GM18511 (cell line): ENCODE measurements at regions not wholly inside any gene's neighbourhood (a gene's known extent, or its start where the extent isn't known, plus 50 kb on each side); places are given as distances from the start of the nearest gene placed in this dataset.
"Not testable (repeated sequence)": the region's sequence is repeated elsewhere in the genome, so short reads cannot be mapped to it uniquely, and the experiment has no call there.

ENCODE experiments used
- ATAC-seq: cut with Tn5 transposase; IDR thresholded peaks from one replicate; pipeline ENCODE4 v1.9.1; 2021; ENCODE audit warnings: mild to moderate bottlenecking, moderate library complexity; ENCODE audit not compliant: unreplicated experiment

DNA sequence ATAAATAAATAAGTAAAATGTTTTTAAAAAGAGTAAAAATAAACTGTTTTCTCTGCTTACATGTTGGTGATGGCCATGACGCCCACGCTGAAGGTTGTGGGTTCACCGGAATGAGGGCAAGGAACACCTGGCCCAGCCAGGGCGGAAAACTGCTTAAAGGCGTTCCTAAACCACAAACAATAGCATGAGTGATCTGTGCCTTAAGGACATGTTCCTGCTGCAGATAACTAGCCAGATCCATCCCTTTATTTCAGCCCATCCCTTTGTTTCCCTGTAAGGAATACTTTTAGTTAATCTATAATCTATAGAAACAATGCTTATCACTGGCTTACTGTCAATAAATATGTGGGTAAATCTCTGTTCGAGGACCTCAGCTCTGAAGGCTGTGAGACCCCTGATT is 63.3 kb upstream of the CEP78 start:
- not testable (repeated sequence) for ATAC-seq

DNA sequence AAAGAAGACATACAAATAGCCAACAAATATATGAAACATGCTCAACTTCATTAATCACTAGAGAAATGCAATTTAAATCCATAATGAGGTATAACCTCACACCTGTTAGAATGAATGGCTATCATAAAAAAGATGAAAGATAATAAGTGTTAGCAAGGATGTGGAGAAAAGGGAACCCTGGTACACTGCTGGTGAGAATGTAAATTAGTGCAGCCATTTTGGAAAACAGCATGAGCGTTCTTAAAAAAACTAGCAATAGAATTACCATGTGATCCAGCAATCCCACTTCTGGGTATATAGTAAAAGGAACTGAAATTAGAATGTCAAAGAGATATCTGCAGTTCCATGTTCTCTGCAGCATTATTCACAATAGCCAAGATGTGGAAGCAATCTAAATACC is 64.2 kb upstream of the CEP78 start:
- no peak for ATAC-seq

DNA sequence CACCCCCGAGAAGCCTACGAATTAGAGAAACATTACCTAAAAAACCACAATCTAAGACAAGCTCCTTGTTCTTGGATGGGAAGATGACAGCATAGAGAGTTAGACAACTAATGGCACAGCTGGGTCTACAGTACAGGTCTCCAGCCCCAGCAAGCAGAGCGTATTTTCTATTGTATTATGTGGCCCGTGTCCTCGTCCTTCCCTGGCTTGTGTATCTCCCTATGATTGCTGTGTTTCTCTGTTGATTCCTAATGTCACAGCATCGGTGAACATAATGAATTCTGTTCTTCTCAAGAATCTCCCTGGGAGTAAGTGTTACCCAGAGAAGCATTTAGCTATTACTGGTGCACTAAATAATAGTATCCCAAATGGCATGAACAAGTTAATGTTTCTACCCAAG is 66.8 kb upstream of the CEP78 start:
- ATAC-seq, result no peak

DNA sequence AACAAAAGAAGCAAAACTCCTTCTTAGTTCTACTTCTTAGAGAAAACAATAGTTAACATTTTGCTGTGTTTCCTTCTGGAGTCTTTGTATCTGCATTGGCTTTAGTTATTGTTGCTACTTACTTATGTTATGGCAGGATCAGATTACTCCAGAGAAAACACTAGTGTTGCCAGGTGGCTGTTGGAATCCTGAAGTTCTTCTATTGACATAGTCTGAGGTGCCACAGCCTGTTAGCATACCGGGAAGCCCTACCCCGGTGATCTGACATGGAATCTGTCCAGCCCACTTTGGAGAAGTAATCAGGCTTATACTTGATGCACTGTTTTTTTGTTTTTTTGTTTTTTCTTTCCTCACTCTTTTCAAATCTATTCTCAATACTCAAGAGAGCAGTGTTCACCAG is 68.5 kb upstream of the CEP78 start:
- no peak for ATAC-seq

DNA sequence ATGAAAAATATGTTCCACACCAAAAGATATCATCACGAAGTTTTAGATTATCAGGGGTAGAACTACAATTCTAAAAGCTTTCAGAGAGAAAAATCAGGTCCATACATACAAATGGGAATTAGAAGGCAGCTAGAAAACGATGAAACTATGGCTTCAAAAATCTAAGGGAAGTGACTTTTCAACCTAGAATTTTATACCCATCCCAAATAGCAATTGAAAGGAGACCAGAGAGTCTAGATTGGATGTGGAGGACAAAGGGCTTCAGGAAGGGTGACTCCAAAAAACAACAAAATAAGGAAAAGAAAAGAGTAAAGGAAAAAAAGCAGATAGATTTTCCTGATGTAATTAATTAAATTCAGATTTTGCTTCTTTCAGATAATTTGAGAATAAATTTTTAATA is 72.0 kb upstream of the CEP78 start:
- ATAC-seq, result no peak

DNA sequence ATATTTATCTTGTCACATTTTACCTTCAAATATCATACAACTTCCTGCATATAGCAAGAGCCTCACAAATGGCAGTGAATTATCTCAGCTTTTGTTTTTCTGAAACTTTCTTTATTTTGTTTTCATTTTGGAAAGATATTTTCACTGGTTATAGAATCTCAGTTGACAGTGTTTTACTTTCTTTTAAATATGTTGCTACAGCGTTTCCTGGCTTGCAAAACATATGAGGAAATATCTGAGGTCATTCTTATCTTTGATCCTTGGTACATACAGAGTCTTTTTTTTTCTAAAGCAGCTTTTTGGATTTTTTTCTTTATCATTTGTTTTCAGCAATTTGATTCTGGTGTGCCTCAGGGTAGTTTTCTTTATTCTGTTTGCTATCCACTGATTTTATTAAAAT is 77.6 kb upstream of the CEP78 start:
- ATAC-seq, result no peak

DNA sequence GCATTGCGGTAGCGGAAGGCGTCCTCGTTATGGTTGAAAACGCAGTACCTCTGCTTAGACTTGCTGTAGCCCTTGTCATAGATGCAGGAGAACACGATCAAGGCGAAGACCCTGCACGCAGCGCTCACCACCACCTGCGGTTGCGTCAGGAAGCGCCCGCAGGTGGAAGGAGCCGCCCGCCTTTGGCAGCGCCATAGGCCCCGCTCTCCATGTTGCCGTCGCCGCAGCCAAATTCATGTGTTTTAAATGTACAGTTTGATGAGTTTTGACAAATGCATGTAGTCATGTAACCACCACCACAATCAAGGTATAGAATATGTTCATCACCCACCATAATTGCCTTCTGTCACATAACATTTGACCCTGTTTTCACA is 84.9 kb upstream of the CEP78 start:
- no peak for ATAC-seq

DNA sequence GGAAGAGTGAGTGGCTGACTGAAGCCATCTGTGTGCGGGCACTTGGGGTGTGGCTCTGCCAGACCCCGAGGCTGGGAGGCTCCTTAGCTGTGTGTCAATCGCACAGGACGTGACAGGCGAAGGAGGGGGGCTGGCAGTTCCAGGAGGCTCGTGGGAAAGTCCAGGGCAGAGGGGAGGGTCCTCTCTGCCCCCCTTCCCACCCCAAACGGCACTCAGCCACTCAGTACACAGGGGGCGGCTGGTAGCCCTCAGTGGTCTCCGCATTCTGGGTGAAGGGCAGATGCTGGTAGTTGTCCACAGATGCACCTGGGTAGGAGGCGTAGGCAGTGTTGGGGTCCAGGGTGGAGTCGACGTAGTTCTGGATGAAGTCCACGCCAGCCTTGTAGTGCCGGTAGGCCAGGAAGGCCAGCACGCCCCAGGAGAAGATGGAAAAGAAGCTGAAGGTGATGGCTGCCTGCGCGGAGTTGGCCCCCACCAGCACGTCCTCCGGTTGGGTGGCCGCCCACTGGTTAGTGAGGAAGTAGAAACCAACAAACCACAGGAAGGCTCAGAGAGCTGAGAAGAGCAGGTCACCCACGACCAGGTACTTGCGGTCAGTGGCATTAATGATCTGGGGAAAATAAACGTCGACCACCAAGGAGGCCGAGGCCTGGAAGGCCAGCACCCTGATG is 85.4 kb upstream of the CEP78 start:
- ATAC-seq, result no peak

DNA sequence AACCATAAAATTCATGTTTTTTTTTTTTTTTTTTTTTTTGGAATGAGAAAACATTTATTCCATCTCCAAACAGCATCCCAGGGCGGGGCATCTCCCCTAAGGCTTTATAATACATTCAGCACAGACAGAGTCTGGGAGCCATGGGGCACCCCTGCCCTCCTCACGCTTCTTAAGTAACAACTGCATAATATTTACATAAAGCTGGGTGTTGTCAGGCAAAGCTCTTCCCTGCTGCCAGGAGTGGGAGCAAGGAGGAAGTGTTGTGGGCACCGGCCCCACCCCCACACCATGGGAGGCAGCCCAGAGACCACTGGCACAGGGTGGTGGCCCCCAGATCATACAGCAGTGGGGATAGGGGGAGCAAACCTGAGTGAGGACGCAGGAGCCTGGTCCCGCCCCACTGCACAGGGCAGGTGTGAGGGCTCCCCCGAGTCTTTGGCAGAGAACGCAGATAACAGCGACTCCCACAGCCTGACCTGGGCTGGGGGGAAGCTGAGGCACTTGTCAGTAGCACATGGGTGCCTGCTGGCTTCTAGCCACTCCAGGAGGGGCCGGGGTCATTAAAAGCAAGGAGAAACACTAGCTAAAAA is 86.1 kb upstream of the CEP78 start:
- no peak for ATAC-seq

DNA sequence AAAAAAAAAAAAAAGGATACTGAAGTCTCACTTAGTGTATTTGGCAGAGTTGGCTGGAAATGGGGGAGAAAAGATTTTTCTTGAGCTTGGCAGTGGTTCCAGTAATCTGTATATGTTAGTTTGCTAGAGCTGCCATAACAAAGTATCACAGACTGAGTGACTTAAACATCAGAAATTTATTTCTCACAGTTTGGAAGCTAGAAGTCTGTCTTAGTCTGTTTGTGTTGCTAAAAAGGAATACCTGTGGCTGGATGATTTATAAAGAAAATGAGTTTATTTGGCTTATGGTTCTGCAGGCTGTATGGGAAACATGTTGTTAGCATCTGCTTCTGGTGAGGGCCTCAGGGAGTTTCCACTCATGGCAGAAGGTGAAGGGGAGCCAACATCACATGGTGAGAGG is 89.6 kb upstream of the CEP78 start:
- no peak for ATAC-seq

DNA sequence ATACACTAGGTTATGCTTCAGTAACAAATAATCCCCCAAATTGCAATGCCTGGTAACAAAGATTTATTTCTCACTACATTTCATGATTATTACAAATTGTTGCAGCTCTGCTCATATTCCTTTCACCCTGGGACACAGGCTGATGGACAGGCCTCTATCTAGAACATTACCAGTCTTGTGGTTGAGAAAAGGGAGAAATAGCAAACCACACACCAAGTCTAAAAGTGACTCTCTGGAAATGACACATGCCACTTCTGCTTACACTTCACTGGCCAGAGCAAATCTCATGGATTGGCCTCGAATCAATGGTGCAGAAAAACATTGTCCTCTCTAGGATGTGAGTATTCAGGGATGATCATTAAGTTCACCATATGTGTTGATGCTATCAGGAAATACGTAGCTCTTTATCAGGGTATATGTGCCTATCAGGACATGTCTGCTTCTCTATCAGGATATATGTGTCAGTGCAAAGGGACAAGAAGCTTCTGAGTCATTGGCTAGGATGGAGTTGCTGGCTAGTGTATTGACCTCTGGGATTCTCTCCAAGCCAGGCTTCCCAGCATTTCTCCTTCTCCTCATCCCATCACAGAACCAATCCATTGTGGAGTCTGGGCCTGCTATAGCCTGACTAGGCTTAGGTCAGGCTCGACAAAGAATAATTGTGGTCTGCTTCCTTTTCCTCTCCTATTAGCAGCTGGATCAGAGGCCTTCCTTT is 91.1 kb upstream of the CEP78 start:
- ATAC-seq, result peak; percentile 60

DNA sequence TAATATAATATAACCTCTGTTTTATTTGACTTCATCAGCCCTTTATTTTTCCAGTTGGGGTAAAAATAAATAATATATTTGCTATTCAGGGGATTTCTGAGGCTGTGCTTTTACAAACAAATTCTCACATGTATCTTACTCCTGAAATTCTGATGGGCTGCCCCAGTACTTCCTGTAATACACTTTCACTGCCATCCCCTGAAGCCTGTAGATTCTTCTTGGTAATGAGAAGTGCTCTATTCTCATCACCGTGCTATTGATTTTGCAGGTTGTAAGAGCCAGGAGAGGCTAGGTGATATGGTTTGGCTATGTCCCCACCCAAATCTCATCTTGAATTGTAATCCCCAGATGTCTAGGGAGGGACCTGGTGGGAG is 91.9 kb upstream of the CEP78 start:
- no peak for ATAC-seq

DNA sequence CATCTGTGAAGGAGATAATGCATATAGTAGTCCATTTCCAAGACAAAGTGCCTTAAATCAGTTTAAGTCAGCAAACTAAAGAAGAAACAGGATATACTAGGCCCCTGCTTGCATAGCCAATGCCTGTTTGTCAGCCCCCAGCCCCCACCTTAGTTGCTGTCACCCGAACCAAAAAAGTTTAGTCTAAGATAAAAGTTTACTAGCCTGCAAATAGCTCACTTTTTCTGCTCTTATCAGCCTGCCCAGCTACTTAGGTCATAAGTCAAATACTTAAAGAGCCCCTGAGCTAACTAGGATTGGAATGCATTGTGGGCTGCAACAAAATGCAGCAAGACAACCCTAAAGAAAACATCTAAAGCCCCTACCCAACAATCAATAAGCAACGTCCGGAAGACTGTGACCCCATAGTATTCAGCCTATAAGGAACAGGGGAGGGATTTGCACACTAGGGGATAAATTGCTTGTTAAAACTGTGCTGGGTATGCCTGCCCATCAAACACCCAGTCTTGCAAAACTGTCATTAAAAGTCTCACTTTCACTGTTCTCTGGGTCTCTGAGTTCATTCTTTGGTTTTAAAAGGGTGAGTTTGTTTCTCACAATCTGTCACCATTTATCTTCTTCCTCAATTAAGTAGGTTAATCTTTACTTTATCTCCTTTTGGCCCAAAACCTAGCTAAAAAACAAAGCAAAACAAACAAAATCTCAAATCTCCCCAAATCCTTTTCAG is 92.4 kb upstream of the CEP78 start:
- no peak for ATAC-seq

DNA sequence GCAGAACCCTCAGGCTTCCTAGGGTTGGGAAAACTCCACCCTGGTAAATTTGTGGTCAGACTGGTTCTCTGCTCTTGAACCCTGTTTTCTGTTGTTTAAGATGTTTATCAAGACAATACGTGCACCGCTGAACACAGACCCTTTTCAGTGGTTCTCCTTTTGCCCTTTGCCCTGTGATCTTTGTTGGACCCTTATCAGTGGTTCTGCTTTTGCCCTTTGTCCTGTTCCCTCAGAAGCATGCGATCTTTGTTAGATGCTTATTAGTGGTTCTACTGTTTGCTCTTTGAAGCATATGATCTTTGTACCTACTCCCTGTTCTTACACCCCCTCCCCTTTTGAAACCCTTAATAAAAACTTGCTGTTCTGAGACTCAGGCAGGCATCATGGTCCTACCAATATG is 93.6 kb upstream of the CEP78 start:
- not testable (repeated sequence) for ATAC-seq

DNA sequence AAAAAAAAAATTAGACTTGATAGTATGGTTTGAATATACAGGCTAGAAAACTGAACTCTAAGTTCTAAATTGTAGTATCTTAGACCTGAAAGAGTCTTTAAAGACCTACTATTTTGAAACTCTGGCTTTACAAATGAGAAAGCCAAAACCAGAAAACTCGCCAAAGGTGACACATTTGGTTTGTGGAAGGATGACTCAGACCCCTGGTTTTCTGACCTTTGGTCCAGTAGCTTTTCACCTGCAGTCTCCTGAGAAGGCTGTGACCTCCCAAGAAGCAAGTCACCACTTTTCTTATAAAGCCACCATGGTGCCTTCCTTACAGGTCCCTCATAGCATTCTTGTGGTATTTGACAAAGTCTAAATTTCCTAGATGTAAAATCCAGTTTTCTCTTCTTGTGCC is 102.1 kb upstream of the CEP78 start:
- ATAC-seq, result peak; percentile 71

DNA sequence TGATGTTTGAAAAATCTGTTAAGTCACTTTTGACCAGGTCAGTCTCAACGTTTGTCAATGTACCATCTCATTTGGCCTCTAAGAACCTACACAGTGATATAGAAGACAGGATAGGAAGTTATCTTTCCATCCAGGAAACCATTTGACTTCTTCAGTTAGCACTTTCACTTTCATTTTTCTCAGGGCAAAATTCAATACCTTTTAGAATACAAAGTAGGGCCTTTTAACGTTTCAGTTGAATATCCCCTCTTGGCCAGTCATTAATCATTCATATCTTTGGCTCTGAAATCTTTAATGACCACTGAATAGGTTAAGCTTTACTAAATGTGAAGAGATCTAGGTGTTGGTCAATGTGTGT is 101.1 kb upstream of the GNAQ start:
- ATAC-seq, result no peak

DNA sequence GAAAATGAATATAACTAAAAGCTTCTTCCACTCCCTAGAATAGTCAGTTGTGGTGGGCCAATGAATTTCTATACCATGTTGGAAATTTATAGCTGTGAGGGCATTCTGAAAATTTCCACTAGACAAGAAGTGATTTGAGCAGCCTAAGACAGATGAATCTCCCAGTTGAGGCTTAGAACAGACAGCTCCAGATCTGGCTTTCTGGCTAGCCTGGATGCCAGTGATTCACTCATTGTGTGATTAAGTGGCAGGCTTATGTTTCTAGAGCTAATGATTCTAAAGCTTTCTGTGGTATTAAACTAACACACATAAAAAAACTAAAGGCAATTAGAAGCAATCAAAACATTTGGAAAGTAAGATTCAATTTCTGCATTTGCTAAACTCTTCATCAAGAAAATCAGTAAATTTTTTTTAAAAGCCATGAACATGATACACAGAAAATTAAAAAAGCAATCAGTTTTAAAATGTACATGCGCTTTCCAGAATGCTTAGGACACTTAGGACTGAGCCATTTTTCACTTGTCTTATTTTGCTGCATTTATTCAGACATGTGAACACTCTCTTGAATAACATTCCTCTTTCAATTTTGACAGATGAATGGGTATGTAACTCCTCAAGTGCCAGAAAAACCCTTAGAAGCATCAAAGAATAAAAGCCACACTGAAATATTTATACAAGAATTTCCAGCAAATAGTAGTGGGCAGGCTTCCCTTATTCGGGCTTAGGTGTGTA is 100.5 kb upstream of the GNAQ start:
- no peak for ATAC-seq

DNA sequence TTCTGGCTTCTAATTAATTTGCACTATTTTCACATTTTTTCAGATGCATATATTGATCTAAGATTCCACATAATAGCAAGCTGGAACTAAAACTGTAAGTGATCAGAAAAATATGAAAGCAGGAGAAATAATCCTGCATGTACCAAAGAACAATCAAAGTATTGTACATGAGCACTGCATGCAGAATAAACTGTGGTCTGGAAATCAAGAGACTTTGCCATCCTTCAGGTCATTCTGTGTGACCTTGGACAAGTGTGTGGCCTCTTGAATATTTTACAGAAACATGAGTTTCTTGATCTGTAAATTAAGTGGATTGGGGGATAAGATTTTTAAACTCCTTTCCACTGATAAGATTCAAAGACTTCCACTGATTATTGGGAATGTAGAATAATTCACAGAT is 99.2 kb upstream of the GNAQ start:
- no peak for ATAC-seq

DNA sequence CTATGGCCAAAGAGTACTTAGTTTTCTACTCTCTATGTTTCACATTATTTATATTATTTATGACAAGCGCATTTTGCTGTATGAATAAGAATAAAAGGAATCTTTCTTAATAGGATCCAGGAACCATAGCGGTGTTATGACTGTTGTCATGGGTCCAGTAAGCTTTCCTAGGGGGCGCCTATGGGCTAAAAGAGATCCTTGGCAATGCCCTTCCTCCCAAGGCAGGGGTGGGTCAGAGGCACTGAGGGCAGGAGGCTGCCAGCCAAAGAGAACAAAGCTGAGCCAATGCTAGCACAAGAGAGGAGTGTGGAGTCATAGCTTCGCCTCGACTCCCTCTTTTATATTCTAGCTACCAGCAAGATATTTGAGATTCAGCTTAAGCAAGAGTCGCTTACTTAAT is 98.4 kb upstream of the GNAQ start:
- no peak for ATAC-seq

DNA sequence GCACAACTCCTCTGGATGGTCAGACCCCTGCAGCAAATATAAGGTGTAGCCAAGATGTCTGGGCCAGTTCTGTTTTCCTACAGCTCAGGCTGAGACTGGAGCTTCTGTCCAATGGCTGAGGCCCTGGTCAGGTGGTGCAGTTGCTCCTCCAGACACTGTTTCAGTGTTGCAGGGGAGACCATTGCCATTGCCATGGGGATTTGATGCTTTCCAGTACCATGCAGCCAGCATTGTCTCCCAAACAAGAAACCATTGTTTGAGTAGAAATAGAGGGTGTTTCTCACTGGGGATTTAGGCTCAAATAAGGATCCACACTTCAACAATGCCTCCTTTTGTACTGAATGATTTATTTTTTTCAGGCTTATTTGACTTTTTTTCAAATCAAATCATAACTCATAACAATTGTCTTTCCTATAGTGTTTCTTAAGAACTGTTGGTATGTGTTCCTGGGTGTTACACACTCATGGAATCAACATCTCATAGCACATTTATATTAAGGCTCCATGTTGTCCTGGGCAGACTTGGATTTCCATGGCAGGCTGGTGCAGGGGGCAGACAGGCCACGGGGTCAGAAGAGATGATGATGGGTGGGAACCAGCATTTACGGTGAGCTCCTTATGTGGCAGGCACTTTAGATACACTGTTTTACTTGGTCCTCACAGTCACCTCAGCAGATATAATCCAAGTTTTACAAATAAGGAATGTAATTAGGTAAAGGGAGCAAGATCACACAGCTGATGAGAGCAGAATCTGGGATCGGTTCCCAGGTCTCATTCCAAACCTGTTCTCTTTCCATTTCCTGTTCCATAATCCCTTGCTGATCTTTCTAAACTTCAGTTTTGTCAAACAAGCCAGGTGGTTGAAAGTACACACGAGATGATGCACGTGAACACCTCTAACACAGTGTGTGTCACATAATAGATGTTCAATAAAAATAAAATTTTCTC is 95.9 kb upstream of the GNAQ start:
- ATAC-seq, result no peak
